Upper lobe of right lung (tissue), 1 donor: ENCODE measurements at regions not wholly inside any gene's neighbourhood (a gene's known extent, or its start where the extent isn't known, plus 50 kb on each side); places are given as distances from the start of the nearest gene placed in this dataset.
"Not testable (repeated sequence)": the region's sequence is repeated elsewhere in the genome, so short reads cannot be mapped to it uniquely, and the experiment has no call there.

Experiments used
- ATAC-seq: fragments of 200-7000 bp; cut with Tn5 transposase; one replicate; pipeline ENCODE4 v1.9.1; 2020; ENCODE audit warnings: mild to moderate bottlenecking, moderate library complexity
- DNase-seq: peaks from one replicate; pipeline ENCODE4 v3.0.0-alpha.2; 2020
- H3K27ac ChIP-seq: fragments of 200-600 bp; one replicate; pipeline ENCODE4 v1.8.0; 2022
- H3K27me3 ChIP-seq: fragments of 200-600 bp; one replicate; pipeline ENCODE4 v1.8.0; 2022; ENCODE audit warnings: mild to moderate bottlenecking
- H3K36me3 ChIP-seq: fragments of 200-600 bp; one replicate; pipeline ENCODE4 v1.8.0; 2022
- H3K4me1 ChIP-seq: fragments of 200-600 bp; one replicate; pipeline ENCODE4 v1.8.0; 2022
- H3K4me3 ChIP-seq: fragments of 200-600 bp; one replicate; pipeline ENCODE4 v1.8.0; 2022; ENCODE audit warnings: mild to moderate bottlenecking
- H3K9me3 ChIP-seq: fragments of 200-600 bp; one replicate; pipeline ENCODE4 v1.8.0; 2022
- intact Hi-C: fragments of 100-400 bp; cut with DNase I; formaldehyde crosslinking; loops from one replicate; pipeline ENCODE4 v1.11.0; 2022
- TF ChIP-seq, protein P1 (sequence below): fragments of 200-600 bp; IDR thresholded peaks from one replicate; pipeline ENCODE4 v1.8.0; 2022; ENCODE audit warnings: antibody characterized with exemption
- donor health status: DM: no; HTN: yes; CAD: no; lungs with severe emphysema.

GRCh38 chr4:18162453-18162852 lies 140.9 kb upstream of the LCORL start:
- ATAC-seq (no peak), DNase-seq (no peak)
- no peaks in the 10 kb centered on the region for H3K36me3 ChIP-seq
- no peaks in the 10 kb centered on the region for H3K4me1 ChIP-seq
- intact Hi-C loops, result no loop called here
- no peak overlapping the region for H3K27ac ChIP-seq
- H3K9me3 ChIP-seq, result no peaks in the 10 kb centered on the region
- TF ChIP-seq, protein P1, sequence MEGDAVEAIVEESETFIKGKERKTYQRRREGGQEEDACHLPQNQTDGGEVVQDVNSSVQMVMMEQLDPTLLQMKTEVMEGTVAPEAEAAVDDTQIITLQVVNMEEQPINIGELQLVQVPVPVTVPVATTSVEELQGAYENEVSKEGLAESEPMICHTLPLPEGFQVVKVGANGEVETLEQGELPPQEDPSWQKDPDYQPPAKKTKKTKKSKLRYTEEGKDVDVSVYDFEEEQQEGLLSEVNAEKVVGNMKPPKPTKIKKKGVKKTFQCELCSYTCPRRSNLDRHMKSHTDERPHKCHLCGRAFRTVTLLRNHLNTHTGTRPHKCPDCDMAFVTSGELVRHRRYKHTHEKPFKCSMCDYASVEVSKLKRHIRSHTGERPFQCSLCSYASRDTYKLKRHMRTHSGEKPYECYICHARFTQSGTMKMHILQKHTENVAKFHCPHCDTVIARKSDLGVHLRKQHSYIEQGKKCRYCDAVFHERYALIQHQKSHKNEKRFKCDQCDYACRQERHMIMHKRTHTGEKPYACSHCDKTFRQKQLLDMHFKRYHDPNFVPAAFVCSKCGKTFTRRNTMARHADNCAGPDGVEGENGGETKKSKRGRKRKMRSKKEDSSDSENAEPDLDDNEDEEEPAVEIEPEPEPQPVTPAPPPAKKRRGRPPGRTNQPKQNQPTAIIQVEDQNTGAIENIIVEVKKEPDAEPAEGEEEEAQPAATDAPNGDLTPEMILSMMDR, result no peak
- no peak overlapping the region for H3K4me3 ChIP-seq
- no peaks in the 10 kb centered on the region for H3K27me3 ChIP-seq

- DNase-seq, H3K27ac ChIP-seq, H3K4me1 ChIP-seq, ATAC-seq, H3K9me3 ChIP-seq, intact Hi-C loops, H3K27me3 ChIP-seq, H3K4me3 ChIP-seq, H3K36me3 ChIP-seq: not testable (repeated sequence)
These were observed 137.8 kb upstream of the LCORL start for GRCh38 chr4:18159117-18159912.

DNA sequence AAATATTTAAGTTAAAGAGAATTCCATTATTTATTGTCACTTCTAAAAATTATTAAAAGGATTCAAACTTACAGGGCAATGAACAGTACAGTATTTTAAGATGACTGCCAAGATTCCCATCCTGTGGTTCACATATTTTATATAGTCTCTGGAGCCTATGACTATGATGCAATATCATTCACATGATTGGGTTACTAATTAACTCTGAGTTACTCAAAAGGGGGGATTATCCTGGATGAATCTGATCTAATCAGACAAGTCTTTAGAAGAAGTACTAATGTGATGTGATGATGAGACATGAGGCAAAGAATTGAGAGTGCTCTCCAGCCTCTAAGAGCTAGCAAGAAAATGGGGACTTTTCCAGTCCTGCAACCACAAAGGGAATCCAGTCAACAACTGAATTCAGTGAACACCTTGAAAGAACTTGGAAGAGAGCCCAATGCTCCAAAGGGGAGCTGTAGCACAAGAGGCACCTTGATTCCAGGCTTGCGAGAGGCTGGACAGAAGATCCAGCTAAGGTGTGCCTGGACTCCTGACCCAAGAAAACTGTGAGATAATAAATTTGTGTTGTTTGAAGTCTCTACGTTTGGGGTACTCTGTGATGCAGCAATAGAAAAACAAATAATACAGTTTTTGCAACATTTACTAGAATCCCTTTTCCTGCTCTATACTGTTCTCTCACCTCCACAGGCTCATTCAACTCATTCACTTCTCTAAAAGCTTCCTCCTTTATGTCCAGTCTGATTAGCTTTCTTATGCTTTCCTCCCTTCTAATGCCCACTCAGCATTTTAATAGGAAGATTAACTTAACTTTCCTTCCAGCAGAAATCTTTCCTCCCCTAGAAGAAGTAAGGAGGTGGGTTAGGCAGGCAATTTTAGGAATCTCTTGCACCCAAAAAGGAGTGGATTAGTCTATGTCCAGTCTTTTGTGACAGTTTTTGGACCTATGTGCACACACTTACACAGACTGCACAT lies 133.8 kb upstream of the LCORL start:
- intact Hi-C loops, result no loop called here
- ATAC-seq (no peak), DNase-seq (no peak)

GRCh38 chr4:18138076-18138665 lies 116.6 kb upstream of the LCORL start:
- Histone ChIP-seq H3K9me3 (no peaks in the 10 kb centered on the region), H3K27ac (no peak overlapping the region), H3K27me3 (no peaks in the 10 kb centered on the region), H3K4me1 (no peaks in the 10 kb centered on the region), H3K4me3 (no peak overlapping the region), H3K36me3 (no peaks in the 10 kb centered on the region)
- TF ChIP-seq, protein P1, result no peak
- ATAC-seq (no peak), DNase-seq (no peak)
- intact Hi-C loops, result no loop called here

More for the DNA sequence above, 133.8 kb upstream of the LCORL start:
- no peak overlapping the region for H3K4me3 ChIP-seq
- no peaks in the 10 kb centered on the region for H3K36me3 ChIP-seq
- no peaks in the 10 kb centered on the region for H3K4me1 ChIP-seq
- H3K27me3 ChIP-seq, result no peaks in the 10 kb centered on the region
- TF ChIP-seq, protein P1, result no peak
- H3K27ac ChIP-seq, result no peak overlapping the region
- no peaks in the 10 kb centered on the region for H3K9me3 ChIP-seq

DNA sequence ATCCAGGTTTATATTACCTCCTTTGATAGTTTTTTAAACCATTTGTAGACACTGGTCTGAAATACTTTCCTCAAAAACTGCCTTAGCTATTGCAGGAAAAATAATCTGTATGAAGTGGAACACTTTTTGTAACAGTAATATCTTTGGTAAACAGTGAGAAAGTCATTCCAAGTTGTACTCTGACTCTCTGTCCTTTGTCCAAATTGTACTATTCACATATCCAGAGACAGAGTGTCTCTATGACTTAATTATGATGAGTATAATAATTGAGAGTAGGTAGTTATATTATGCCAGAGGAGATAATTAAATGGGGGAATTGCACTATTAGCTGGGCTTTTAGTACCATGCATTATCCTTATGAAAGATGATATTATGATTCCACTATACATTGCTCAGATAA lies 112.6 kb upstream of the LCORL start:
- Histone ChIP-seq H3K36me3 (no peaks in the 10 kb centered on the region), H3K27me3 (no peaks in the 10 kb centered on the region), H3K27ac (no peak overlapping the region), H3K4me3 (no peak overlapping the region), H3K9me3 (no peaks in the 10 kb centered on the region), H3K4me1 (no peaks in the 10 kb centered on the region)
- ATAC-seq (no peak), DNase-seq (no peak)
- intact Hi-C loops, result no loop called here
- TF ChIP-seq, protein P1, result no peak
